Suprapubic skin (tissue), 4 donors: ENCODE measurements at regions not wholly inside any gene's neighbourhood (a gene's known extent, or its start where the extent isn't known, plus 50 kb on each side); places are given as distances from the start of the nearest gene placed in this dataset.

ENCODE experiments used
- EP300 ChIP-seq: sonication (generic); formaldehyde crosslinking; IDR thresholded peaks from one replicate; pipeline ENCODE4 v1.6.1; 2017; ENCODE audit warnings: antibody characterized with exemption
- POLR2AphosphoS5 ChIP-seq, 3 donors: sonication (generic); formaldehyde crosslinking; IDR thresholded peaks; one replicate each; pipeline ENCODE4 v1.6.1; 2017; ENCODE audit warnings: antibody characterized with exemption in 3 of 3

DNA sequence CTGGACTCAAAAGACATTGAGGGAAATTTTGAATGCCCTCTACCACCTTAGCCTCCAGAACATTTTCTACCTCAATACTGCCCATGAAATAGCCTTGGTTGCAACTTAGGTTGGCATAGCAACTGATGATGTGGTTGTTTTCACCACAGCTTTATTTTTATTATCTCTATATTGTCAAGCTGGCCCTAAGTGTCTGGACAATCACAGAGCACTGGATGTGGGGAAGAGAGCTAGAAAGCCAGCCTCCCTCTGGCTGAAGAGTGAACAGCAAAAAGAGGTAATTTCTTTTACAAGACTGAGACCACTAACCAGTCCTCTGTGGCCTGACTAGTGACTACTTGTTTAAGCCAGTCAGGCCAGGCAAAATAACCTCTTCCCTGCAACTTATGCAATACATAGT lies 159.6 kb downstream of the HS3ST2 start:
- no peak for TF ChIP-seq POLR2AphosphoS5 (IDR thresholded peaks at IDR 0.05)
- TF ChIP-seq EP300, result no peak
